COLO668 (cell line): ENCODE measurements at regions not wholly inside any gene's neighbourhood (a gene's known extent, or its start where the extent isn't known, plus 50 kb on each side); places are given as distances from the start of the nearest gene placed in this dataset.

Source experiments
- DNase-seq: peaks from one replicate; lab custom pipeline; 2025; ENCODE audit not compliant: unreplicated experiment; lab: John Stamatoyannopoulos, UW

- DNase-seq: no peak
These were observed 52.5 kb upstream of the NEDD4L start for GRCh38 chr18:57991552-57991951.

- no peak for DNase-seq
These were observed 54.5 kb upstream of the NEDD4L start for GRCh38 chr18:57989536-57989935.

DNA sequence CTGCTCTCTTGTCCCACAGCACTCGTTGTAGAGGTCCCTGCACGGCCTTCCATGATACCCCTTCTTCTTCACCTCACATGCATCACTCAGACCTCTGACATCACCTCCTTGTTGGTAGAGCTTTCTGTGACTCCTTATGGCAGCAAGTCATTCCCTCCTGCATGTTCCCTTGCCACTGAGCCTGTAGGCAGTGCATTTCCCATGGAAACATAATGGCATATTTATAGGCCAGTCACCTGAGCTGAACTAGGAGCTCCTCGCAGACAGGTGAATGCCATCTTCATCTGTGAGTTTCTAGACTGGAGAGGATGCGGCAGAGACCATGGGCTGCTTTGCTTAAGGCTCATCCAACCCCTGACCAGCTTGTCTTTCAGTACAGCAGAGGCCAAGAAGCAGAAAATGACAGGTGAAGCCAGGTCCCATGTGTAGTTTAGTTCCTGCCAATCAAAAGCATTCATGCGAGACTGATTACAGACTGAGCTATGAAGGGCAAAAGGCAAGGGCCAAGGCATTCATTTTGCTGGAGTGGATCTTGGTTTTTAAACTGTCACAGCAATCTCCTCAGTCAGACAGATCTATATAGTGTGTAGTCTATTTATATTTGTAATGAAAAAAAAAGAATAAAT, 59.4 kb upstream of the NEDD4L start:
- DNase-seq: no peak

DNA sequence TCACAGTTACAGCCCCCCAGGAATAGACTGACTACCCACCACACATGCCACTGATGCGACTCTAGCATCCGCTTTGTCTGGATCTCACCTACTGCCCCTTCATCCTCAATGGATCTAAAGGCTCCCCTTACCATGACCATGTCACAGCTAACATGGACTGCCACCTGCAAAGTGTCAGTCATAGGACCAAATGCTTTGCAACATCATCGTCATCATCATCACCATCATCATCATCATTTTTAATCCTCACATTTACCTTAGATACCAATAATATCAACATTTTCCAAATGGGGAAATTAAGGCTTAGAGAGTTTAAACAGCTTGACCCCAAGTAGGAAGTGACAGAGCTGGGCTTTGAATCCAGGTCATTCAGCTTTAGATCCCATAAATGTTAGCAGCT, 60.1 kb upstream of the NEDD4L start:
- DNase-seq: no peak

GRCh38 chr18:57983472-57983871, 60.6 kb upstream of the NEDD4L start:
- DNase-seq: no peak

DNA sequence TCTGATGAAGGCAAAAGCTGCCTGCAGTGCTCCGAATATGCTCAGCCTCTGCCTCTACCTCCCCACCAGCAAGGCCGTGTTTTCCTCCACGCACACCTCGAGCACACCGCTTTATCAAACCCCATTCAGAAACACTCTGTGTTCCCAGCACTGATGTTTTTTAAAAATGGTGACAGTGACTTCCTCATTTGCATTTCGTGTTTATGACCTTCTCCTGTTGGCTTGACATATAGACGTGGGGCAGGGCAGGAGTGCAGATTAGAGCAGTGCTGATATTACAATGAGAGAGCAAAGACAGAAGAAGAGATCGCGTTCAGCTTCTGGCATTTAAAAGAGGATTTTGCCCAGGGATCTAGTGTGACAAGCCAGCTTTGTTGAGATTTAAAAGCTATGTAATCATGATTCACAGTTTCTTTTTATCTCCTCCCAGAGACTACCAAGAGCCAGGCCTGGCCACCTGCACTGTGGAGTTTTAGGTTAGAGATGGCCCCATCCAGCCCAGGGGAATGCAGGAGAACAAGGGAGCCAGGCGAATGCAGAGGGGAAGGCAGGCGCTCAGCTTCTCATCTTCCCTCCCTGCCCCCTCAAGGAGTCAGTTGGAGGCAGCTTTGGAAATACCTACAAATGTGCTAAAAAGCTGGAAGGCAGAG, 61.5 kb upstream of the NEDD4L start:
- no peak for DNase-seq

DNA sequence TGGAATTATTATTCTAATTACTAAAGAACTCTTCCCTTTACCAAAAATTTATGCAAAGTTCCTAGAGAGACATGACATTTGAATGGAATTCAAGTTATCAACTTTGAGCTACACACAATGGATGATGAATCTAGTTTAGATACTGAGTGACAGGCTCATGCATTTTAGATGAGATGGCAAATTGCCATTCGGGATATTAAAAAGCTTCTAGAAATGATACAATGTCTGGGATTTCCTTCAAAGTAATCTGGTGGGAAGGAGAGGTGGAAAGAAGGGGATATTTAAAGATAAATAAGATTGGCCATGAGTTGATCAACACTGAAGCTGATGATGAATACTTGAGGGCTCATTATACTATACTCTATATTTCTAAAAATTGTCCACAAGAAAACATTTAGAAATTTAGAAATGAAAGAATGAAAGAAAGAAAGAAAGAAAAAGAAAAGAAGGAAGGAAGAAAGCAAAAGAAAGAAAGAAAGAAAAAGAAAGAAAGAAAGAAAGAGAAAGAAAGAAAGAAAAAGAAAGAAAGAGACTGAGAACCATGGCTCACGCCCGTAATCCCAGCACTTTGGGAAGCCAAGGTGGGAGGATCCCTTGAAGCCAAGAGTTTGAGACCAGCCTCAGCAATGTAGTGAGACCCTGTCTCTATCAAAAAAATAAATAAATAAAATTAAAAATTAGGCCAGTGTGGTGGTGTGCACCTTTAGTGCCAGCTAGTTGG, 62.6 kb upstream of the NEDD4L start:
- no peak for DNase-seq

DNA sequence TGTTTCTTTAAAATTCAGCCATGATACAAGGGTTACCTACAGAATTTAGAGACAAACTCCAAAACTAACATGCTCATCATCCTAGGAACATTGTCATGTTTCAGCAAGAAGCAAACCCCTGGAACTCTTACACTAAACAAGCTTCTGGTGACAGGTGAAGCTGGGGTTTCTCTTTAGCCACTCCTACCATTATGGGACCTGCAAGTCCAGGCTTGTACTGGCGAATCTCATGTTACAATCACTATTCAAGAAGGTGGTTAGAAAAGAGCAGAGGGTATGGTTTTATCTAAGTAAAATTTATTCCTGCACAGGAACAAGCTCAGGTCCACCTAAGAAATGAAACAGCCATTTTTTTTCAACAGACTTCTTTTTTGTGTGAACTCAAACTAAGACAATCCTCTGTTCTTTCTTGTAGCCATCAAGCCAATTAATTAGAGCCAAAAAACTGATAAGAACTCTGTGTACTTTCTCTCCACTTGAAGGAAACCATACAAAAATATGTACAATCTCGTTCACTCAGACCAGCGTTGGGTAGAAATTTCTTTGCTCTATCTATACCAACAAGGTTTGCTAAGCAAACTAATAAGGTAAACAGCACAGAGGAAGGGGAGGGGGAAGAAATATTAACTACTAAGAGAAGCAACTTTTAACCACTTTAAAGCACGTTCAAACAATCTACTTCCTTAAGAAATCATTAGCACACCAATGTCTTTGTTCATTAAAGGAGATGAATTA, 63.3 kb upstream of the NEDD4L start:
- DNase-seq: peak; percentile 70

GRCh38 chr18:57976230-57976773, 67.7 kb upstream of the NEDD4L start:
- no peak for DNase-seq

- no peak for DNase-seq
These were observed 68.2 kb upstream of the NEDD4L start for GRCh38 chr18:57975805-57976204.

DNA sequence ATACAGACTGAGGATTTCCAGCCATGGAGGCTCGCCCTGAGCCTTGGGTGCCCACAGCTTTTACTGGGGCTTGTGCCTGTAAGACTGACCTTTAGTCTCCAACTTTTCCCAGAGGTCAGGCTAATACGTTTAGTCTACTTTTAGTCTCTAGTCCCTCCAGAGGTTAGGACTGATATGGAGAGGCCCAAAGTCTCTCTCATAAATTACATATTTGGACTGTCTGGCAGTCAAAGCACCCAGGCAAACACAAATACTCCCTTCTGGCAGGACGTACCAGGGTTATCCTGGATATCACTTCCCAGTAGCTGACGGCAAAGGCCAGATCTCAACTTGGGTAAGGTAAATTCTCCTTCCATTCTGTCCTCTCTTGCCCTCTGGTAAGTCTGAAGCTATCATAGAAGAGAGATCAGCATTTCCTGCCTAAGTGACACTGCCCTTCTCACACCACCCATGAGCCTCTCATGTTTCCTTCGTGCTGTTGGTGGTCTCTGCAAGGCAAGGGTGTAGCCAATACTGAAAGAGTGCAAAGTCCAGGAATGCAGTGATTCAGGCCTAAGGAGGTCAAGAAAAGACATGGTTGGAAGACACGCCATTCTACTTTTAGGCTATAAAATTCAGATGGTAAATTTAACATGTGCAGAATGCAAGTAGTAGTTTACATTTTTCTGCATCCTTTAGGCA, 69.3 kb upstream of the NEDD4L start:
- no peak for DNase-seq

DNA sequence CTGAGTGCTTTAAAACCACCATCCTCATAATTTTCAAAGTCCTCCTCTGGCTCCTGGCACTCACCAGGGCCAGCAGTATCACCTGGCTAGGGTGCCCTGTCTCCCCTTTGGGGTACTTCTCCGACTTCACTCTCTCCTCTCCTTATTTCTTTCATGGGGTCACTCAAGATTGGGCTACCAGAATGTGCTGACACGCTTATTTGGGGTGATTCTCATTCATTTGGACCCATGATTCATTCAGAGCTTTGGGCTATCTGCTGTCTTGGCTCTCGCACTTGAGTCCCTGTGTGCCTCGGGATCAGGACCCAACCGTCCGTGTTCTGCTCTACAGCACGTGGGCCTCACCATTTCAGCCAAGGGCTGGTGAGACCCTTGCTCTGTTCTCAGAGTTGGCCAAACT, 70.1 kb upstream of the NEDD4L start:
- no peak for DNase-seq

DNA sequence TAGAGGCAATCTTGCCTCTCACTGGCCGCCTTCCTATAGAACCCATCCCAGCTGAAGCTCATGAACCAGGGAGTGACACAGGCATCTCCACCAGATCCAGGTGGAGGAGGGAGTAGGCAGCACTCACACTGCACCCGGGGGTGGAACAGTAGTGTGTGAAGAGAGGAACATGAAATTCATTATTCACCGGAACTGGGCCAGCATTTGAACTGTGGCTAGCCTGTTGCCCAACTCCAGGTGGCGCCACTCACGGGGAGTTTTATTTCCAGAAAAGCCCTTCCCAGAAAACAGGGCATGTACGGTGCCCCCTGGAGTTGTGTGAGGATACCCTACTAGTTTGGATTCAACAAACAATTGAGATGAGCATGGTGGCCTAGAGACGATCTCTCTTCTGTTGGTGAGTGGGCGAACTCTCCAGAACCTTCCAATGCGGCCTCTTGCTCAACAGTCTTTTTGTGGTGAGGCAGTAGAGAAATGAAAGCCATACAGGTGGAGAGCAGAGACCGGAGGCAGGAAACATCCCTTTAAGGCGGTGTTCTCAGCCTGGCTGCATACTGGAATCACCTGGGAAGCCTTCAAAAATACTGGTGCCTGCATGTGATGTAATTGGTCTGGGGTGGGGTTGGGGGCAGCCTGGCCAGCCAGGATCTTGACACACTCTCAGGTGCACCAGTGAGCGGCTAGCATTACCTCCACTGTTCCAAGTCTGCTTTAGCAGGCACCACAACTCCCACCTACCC, 73.5 kb upstream of the NEDD4L start:
- DNase-seq: peak; percentile 22

GRCh38 chr18:57969824-57970223, 74.2 kb upstream of the NEDD4L start:
- no peak for DNase-seq

DNA sequence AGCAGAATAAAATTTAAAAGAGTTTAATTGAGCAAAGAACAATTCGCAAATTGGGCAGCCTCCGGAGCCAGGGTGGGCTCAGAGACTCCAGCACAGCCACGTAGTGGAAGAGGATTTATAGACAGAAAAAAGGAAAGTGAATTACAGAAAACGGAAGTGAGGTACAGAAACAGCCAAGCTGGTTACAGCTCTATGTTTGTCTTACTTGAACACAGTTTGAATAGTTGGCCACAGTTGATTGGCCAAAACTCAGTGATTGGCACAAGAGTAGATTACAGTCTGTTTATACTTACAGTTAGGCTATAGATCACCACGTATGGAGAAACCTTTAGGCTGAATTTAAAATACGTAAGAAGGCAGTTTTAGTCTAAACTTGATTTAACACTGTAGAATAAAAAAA, 78.8 kb upstream of the NEDD4L start:
- no peak for DNase-seq

DNA sequence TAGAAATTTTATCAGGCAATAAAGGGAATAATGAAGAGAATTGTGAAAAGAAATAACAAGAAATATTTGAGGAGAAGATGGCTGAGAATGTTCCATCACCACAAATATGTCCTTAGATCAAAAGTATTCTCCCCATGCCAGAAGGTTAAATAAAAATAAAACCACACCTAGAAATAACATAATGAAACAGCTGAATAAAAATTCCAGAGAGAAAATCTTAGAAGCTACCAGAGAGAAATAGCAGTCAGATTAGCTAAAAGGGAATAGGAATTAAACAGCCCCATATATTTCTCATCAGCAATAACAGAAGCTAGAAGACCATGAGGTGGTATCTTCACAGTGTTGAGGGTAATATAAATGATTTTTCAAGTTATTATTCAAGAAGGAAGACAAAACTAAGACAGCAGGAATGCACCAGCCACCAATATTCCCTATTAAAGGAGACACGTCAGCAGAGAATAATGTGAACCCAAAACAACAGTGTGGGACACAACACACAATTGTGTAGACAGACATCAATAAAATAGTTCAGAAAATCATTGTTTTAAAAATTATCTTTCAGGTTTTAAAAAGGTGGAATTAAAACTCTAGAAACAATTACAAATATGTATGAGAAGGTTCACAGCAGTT, 82.0 kb upstream of the NEDD4L start:
- DNase-seq: no peak

- DNase-seq: no peak
These were observed 82.6 kb upstream of the NEDD4L start for GRCh38 chr18:57961411-57961810.

GRCh38 chr18:57959278-57959677, 84.7 kb upstream of the NEDD4L start:
- DNase-seq: peak; percentile 37

- DNase-seq: no peak
These were observed 86.8 kb upstream of the NEDD4L start for GRCh38 chr18:57957210-57957609.

DNA sequence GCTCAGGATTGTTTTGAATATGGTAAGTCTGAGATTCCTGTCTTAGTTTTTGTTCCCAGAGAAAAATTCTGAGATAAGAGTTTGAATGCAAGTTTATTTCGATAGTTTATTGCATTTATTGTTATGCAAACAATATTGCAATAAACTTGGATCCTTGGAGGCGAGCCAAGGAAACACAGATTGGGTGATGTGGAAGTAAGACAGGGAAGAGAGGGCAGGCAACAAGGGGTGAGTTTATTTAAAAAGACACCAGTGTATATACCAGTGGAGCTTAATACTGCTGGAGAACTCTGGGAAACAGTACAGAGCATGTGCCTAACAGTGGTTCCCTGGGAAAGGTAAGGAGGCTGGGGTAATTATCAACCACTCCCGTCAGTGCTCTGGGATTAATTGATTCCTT, 87.5 kb upstream of the NEDD4L start:
- no peak for DNase-seq
